NCI-H2227 (cell line): ENCODE measurements at regions not wholly inside any gene's neighbourhood (a gene's known extent, or its start where the extent isn't known, plus 50 kb on each side); places are given as distances from the start of the nearest gene placed in this dataset.

Experiments
- DNase-seq: peaks from one replicate; lab custom pipeline; 2025; ENCODE audit not compliant: unreplicated experiment; lab: John Stamatoyannopoulos, UW

- no peak for DNase-seq
Observed at GRCh38 chr10:132135053-132135872, 51.5 kb upstream of the DPYSL4 start.

GRCh38 chr10:132136097-132136521, 50.6 kb upstream of the DPYSL4 start:
- no peak for DNase-seq

DNA sequence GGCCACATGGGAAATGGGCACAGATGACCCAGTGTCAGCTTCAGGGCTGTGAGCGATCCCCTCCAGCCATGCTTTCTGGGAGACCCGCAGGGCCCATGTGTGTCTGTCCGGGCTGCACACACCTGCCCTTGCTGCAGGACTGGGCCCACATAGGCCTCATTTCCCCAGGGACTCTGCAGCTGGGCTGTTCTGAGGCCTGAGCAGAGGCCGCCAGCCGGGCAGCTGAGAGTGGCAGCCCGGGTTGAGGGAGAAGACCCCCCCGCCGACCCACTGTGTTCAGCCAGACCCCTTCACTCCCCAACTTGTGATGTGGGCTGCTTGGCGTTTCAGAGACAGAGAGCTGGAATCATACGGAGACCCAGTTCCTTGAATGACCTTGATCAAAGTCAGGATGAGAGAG, 50.1 kb upstream of the DPYSL4 start:
- DNase-seq = no peak
